ENCODE measurements at regions not wholly inside any gene's neighbourhood (a gene's known extent, or its start where the extent isn't known, plus 50 kb on each side); places are given as distances from the start of the nearest gene placed in this dataset.
"Not testable (repeated sequence)": the region's sequence is repeated elsewhere in the genome, so short reads cannot be mapped to it uniquely, and the experiment has no call there.

GRCh38 chr4:124990398-124990797 lies 277.9 kb upstream of the ANKRD50 start:
- no peak overlapping the region for H3K4me3 ChIP-seq (ENCODE audit: low read length)
- DNase-seq (ENCODE audit: low read depth) = no peak
- TF ChIP-seq, protein P1, sequence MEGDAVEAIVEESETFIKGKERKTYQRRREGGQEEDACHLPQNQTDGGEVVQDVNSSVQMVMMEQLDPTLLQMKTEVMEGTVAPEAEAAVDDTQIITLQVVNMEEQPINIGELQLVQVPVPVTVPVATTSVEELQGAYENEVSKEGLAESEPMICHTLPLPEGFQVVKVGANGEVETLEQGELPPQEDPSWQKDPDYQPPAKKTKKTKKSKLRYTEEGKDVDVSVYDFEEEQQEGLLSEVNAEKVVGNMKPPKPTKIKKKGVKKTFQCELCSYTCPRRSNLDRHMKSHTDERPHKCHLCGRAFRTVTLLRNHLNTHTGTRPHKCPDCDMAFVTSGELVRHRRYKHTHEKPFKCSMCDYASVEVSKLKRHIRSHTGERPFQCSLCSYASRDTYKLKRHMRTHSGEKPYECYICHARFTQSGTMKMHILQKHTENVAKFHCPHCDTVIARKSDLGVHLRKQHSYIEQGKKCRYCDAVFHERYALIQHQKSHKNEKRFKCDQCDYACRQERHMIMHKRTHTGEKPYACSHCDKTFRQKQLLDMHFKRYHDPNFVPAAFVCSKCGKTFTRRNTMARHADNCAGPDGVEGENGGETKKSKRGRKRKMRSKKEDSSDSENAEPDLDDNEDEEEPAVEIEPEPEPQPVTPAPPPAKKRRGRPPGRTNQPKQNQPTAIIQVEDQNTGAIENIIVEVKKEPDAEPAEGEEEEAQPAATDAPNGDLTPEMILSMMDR (IDR thresholded peaks at IDR 0.05; ENCODE audit: insufficient read depth, low read depth, low read length, missing control alignments) = no peak

DNA sequence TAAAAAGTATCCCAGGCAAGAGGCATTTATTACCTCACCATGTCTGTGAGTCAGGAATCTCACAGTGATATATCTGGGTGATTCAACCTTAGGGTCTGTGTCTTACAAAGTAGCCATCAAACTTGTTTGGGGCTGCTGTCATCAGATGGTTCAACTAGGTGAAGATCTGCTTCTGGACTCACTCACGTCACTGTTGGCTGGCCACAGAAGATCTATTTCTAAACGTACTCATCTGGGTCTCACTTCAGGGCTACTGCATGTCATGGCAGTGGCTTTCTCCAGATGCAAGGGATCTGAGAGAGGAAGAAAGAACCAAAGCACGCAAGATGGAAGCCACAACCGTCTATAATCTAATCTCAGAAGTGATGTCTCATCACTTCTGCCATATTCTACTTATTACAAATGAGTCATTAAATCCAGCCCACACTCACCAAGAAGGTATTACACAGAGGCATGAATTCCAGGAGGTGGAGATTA lies 267.8 kb upstream of the ANKRD50 start:
- DNase-seq (ENCODE audit: low read depth) = peak; percentile 64
- H3K4me3 ChIP-seq (ENCODE audit: low read length) = no peak overlapping the region
- TF ChIP-seq, protein P1 (IDR thresholded peaks at IDR 0.05; ENCODE audit: insufficient read depth, low read depth, low read length, missing control alignments) = no peak

DNA sequence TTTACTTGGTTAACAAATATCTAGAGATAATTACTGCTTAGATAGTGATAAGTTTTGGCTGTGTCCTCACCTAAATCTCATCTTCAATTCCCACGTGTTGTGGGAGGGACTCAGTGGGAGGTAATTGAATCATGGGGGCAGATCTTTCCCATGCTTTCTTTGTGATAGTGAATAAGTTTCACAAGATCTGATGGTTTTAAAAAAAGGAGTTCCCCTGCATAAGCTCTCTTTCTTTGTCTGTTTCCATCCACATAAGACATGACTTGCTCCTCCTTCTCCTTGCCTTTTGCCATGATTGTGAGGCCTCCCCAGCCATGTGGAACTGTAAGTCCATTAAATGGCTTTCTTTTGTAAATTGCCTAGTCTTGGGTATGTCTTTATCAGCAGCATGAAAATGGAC lies 266.0 kb upstream of the ANKRD50 start:
- not testable (repeated sequence) for H3K4me3 ChIP-seq (ENCODE audit: low read length); DNase-seq (ENCODE audit: low read depth)

DNA sequence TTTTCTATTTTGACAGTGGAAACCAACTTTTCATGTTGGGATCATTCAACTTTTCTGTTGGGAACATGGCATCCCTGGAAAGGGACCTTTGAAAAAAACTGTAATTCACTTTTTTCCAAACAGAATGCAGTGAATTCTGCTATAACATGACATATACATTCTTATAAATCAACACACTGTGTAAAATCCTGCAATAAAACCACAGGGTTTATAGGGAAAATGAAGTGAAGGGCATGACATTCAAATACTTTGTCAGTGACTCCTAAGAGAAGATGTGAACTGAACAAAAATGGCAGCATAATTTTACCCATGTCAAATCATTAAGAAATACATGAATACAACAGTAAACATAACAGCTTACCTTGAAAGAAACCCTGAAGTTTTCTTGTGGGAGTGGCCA lies 264.5 kb upstream of the ANKRD50 start:
- DNase-seq (ENCODE audit: low read depth) = no peak
- H3K4me3 ChIP-seq (ENCODE audit: low read length) = no peak overlapping the region
- TF ChIP-seq, protein P1 (IDR thresholded peaks at IDR 0.05; ENCODE audit: insufficient read depth, low read depth, low read length, missing control alignments) = no peak

DNA sequence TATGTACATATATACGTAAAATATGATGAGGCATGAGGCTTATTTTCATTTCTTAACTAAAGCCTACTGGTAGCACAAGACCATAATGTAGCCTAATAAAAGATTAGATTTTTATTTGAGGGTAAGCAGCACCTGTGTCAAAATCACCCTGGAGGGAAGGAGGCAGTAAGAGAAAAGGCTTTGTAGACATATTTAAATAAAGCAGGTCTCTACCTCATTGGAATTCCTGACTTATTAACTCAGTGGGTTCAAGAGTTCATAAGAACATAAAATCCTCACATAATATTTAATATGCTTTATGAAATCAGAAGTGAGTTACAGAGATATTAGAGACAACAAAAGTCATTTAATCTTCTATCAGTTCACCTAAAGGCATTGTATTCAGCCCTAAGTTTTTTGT lies 261.6 kb upstream of the ANKRD50 start:
- TF ChIP-seq, protein P1 (IDR thresholded peaks at IDR 0.05; ENCODE audit: insufficient read depth, low read depth, low read length, missing control alignments) = no peak
- DNase-seq (ENCODE audit: low read depth) = peak; percentile 21
- H3K4me3 ChIP-seq (ENCODE audit: low read length) = no peak overlapping the region

DNA sequence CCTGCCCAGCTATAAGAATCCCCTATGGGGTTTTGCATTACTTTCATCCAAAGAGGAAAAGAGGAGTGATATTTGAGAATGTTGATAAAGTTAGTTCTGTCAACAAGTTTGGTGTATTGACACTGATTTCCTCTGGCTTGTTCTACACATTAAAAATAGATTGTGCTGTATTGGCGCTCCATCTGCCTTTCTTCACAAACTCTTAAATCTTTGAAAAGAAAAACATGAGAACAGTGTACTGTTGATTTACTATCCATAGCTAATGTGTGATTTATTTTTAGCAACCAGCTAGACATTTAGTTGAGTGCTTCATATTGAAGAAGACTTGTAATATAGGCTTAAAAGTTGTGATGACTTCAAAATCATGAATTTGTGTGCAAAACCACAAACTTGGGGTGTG lies 261.2 kb upstream of the ANKRD50 start:
- no peak for DNase-seq (ENCODE audit: low read depth)
- H3K4me3 ChIP-seq (ENCODE audit: low read length) = no peak overlapping the region
- TF ChIP-seq, protein P1 (IDR thresholded peaks at IDR 0.05; ENCODE audit: insufficient read depth, low read depth, low read length, missing control alignments) = no peak

GRCh38 chr4:124970011-124970410 lies 257.5 kb upstream of the ANKRD50 start:
- peak; percentile 18 for DNase-seq (ENCODE audit: low read depth)
- no peak overlapping the region for H3K4me3 ChIP-seq (ENCODE audit: low read length)
- TF ChIP-seq, protein P1 (IDR thresholded peaks at IDR 0.05; ENCODE audit: insufficient read depth, low read depth, low read length, missing control alignments) = no peak
